Esophagus muscularis mucosa (tissue), 4 donors: ENCODE measurements at regions not wholly inside any gene's neighbourhood (a gene's known extent, or its start where the extent isn't known, plus 50 kb on each side); places are given as distances from the start of the nearest gene placed in this dataset.

ENCODE experiments used
- CTCF ChIP-seq, 3 experiments: fragments of 200-600 bp in 2 of 3; fragments of 450-650 bp in 1 of 3; sonication (generic) in 2 of 3; IDR thresholded peaks; one replicate each; pipeline ENCODE4 v1.5.1; 2017 to 2019; ENCODE audit warnings: antibody characterized with exemption in 3 of 3, mild to moderate bottlenecking in 2 of 3, moderate library complexity in 1 of 3
- EP300 ChIP-seq: sonication (generic); formaldehyde crosslinking; IDR thresholded peaks from one replicate; pipeline ENCODE4 v1.6.1; 2017; ENCODE audit warnings: antibody characterized with exemption
- POLR2A ChIP-seq: fragments of 450-650 bp; IDR thresholded peaks from one replicate; pipeline ENCODE4 v1.6.1; 2017; ENCODE audit warnings: antibody characterized with exemption, moderate library complexity, mild to moderate bottlenecking, low read depth

GRCh38 chr9:1125741-1126140 is 75.6 kb downstream of the DMRT2 start:
- TF ChIP-seq EP300 (no peak), CTCF (IDR thresholded peaks at IDR 0.05) (no peak), POLR2A (no peak)
